GM12864 (cell line): ENCODE measurements at regions not wholly inside any gene's neighbourhood (a gene's known extent, or its start where the extent isn't known, plus 50 kb on each side); places are given as distances from the start of the nearest gene placed in this dataset.

ENCODE experiments used
- DNase-seq: peaks from one replicate; pipeline ENCODE4 v3.0.0-alpha.2; 2011; ENCODE audit warnings: low read depth
- H3K4me3 ChIP-seq: 2 replicates; pipeline ENCODE4 v1.5.1; 2011; ENCODE audit warnings: mild to moderate bottlenecking, low read depth, low read length, control low read depth
- CTCF ChIP-seq: IDR thresholded peaks from 2 replicates; pipeline ENCODE4 v1.5.1; 2011; ENCODE audit warnings: low read depth, mild to moderate bottlenecking, moderate library complexity, low read length, control low read depth, inconsistent platforms; ENCODE audit errors: missing control alignments

- no peak for TF ChIP-seq CTCF
- no peak overlapping the region for H3K4me3 ChIP-seq
- no peak for DNase-seq
These were observed 530.2 kb downstream of the MCTP2 start for GRCh38 chr15:94761574-94761973.

- no peak overlapping the region for H3K4me3 ChIP-seq
- no peak for TF ChIP-seq CTCF
- DNase-seq = no peak
These were observed 537.7 kb downstream of the MCTP2 start for GRCh38 chr15:94769089-94769488.

- no peak overlapping the region for H3K4me3 ChIP-seq
- TF ChIP-seq CTCF = no peak
- no peak for DNase-seq
These were observed 538.8 kb downstream of the MCTP2 start for GRCh38 chr15:94770199-94770598.

- no peak overlapping the region for H3K4me3 ChIP-seq
- TF ChIP-seq CTCF = no peak
- DNase-seq = no peak
These were observed 545.7 kb downstream of the MCTP2 start for GRCh38 chr15:94777037-94777436.

- H3K4me3 ChIP-seq = no peak overlapping the region
- TF ChIP-seq CTCF = no peak
- DNase-seq = no peak
These were observed 547.5 kb downstream of the MCTP2 start for GRCh38 chr15:94778840-94779239.

- no peak for TF ChIP-seq CTCF
- DNase-seq = no peak
- H3K4me3 ChIP-seq = no peak overlapping the region
These were observed 548.8 kb downstream of the MCTP2 start for GRCh38 chr15:94780166-94780565.

- DNase-seq = no peak
- TF ChIP-seq CTCF = no peak
- no peak overlapping the region for H3K4me3 ChIP-seq
These were observed 553.7 kb downstream of the MCTP2 start for GRCh38 chr15:94785091-94785490.
